Bronchial epithelial cell (primary cell): ENCODE measurements at regions not wholly inside any gene's neighbourhood (a gene's known extent, or its start where the extent isn't known, plus 50 kb on each side); places are given as distances from the start of the nearest gene placed in this dataset.

Source experiments
- DNase-seq: peaks from one replicate; pipeline ENCODE4 v3.0.0-alpha.2; 2010; ENCODE audit warnings: low read depth
- FAIRE-seq: peaks from 2 replicates; lab custom pipeline; 2011; peaks lifted over from hg19 to GRCh38; lab: Jason Lieb, UNC
- H3K27me3 ChIP-seq: 2 replicates; pipeline ENCODE4 v1.5.1; 2011; ENCODE audit warnings: low read length; ENCODE audit not compliant: control insufficient read depth, insufficient read depth
- H3K36me3 ChIP-seq: 2 replicates; pipeline ENCODE4 v1.5.1; 2011; ENCODE audit warnings: low read length; ENCODE audit not compliant: control insufficient read depth, insufficient read depth
- H3K4me3 ChIP-seq: 2 replicates; pipeline ENCODE4 v1.5.1; 2011; ENCODE audit warnings: mild to moderate bottlenecking, low read depth, low read length, control low read depth
- TF ChIP-seq, protein P1 (sequence below): IDR thresholded peaks from 2 replicates; pipeline ENCODE4 v1.5.1; 2011; ENCODE audit warnings: mild to moderate bottlenecking, moderate library complexity, low read length, control low read depth, inconsistent platforms; ENCODE audit not compliant: insufficient read depth, severe bottlenecking

DNA sequence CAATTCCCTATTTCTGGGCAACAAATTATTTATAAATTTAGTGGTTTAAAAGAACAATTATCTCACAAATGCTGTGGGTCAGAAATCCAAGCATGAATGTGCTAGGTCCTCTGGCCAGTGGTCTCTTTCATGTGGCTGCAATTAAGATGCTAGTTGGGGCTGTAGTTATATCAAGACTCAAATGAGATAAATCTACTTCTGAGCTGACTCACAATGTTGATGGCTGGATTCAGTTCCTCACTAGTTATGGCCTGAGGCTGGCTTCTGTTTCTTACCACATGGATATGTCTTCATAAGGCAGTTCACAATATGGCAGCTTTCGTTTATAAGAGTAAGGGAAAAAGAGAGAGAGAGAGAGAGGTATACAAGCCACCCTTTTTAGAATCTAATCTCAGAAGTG lies 717.0 kb downstream of the PRELID2 start:
- H3K27me3 ChIP-seq = no peaks in the 10 kb centered on the region
- TF ChIP-seq, protein P1, sequence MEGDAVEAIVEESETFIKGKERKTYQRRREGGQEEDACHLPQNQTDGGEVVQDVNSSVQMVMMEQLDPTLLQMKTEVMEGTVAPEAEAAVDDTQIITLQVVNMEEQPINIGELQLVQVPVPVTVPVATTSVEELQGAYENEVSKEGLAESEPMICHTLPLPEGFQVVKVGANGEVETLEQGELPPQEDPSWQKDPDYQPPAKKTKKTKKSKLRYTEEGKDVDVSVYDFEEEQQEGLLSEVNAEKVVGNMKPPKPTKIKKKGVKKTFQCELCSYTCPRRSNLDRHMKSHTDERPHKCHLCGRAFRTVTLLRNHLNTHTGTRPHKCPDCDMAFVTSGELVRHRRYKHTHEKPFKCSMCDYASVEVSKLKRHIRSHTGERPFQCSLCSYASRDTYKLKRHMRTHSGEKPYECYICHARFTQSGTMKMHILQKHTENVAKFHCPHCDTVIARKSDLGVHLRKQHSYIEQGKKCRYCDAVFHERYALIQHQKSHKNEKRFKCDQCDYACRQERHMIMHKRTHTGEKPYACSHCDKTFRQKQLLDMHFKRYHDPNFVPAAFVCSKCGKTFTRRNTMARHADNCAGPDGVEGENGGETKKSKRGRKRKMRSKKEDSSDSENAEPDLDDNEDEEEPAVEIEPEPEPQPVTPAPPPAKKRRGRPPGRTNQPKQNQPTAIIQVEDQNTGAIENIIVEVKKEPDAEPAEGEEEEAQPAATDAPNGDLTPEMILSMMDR = no peak
- DNase-seq (peak; percentile 10), FAIRE-seq (no peak)
- H3K36me3 ChIP-seq = no peaks in the 10 kb centered on the region
- no peak overlapping the region for H3K4me3 ChIP-seq

DNA sequence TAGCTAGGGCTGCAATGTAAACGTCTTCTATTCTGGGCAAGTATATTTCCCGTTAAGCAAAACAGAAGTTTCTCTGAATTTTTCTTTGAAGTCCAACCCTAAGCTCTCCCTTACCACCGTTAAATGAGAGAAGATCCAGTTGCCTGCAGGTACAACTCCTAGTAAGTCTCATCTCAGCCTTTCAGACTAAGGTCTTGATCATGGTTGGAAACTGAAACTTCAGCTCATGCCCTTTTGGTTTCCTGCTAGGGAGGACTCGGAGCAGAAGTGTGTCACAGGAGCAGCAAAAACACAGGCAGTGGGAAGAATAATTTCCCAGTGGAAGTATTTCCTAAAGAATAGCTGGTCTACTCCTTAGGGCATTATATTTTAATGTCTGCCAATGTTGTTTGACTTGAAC lies 717.9 kb downstream of the PRELID2 start:
- no peak overlapping the region for H3K4me3 ChIP-seq
- no peak for FAIRE-seq
- DNase-seq = no peak
- H3K27me3 ChIP-seq = no peaks in the 10 kb centered on the region
- H3K36me3 ChIP-seq = no peaks in the 10 kb centered on the region
- TF ChIP-seq, protein P1 = no peak

DNA sequence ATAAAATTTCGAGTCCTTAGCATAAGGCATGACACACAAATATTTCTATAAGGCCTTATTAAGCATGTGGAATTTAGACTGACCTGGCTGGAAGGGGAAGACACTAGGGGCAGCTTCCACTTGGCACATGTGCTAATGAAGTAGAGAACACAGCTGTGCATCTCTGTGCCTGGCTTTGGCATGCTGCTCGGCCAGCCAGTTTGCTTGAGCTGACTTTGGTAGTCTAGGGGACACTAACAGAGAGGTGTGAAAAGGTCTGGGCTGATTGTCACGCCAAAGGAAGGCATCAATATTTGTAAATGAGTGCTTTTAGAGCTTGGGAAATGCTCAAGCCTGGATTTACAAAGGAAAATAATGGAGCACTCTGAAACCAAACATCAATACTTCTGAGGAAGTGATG lies 723.7 kb downstream of the PRELID2 start:
- Histone ChIP-seq H3K27me3 (no peaks in the 10 kb centered on the region), H3K4me3 (no peak overlapping the region), H3K36me3 (no peaks in the 10 kb centered on the region)
- FAIRE-seq = no peak
- no peak for DNase-seq
- TF ChIP-seq, protein P1 = no peak

DNA sequence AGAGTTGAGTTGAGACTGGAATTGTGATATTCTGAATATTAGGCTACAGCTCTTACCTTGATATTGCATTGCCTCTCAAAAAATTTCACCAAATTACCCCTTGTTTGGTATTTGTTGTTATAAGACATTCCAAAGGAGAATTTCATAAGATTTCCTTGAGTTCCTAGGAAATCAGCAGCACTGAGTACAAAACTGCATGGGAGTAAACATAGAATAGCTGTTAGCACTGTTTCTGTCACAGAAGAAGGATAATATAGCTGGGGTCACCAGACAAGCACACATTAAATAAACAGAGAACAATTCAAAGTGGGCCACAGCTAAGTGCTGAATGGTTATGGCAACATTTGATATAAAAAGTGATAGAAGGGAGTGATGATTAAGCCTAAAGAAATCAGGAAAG lies 724.3 kb downstream of the PRELID2 start:
- H3K4me3 ChIP-seq = no peak overlapping the region
- no peak for DNase-seq
- no peaks in the 10 kb centered on the region for H3K27me3 ChIP-seq
- FAIRE-seq = no peak
- TF ChIP-seq, protein P1 = no peak
- no peaks in the 10 kb centered on the region for H3K36me3 ChIP-seq

DNA sequence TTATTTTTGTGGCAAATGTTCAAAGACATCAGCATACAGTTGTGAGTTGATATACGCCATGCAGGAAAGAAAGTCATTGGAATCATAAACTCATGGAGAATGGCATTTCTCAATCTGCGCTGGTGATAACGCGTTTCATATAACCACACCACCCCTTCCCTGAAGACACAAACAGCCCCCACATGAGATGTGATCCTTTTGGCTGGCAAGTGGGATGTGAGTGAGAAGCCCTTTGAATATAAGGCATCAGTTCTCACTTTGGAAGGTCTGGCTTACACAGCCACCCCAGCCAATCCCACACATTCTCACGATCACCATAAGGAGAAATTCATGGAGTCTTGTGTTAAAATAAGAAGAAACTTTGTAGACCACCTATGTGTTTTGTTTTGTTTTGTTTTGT lies 725.0 kb downstream of the PRELID2 start:
- no peak for DNase-seq
- Histone ChIP-seq H3K27me3 (no peaks in the 10 kb centered on the region), H3K4me3 (no peak overlapping the region), H3K36me3 (no peaks in the 10 kb centered on the region)
- no peak for FAIRE-seq
- TF ChIP-seq, protein P1 = no peak

DNA sequence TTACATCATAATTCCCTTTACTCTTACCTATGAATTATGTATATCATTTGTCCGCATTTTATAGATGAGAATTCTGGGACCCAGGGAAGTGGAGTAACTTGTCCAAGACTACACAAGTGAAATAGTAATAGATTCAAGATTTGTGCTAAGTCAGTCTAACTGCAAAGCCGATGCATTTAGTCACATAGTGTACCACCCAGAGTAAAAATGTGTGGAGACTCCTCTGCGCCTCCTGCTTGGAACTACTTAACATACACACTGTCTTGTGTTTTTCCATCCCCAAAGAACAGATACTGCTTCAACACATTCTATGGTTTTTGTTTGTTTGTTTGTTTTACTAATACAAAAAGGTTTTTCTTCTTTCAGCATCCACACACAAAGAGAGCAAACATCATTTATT lies 729.8 kb downstream of the PRELID2 start:
- FAIRE-seq = no peak
- DNase-seq = no peak
- H3K36me3 ChIP-seq = no peaks in the 10 kb centered on the region
- no peak overlapping the region for H3K4me3 ChIP-seq
- no peaks in the 10 kb centered on the region for H3K27me3 ChIP-seq
- TF ChIP-seq, protein P1 = no peak
